LHCN-M2 (cell line): ENCODE measurements at regions not wholly inside any gene's neighbourhood (a gene's known extent, or its start where the extent isn't known, plus 50 kb on each side); places are given as distances from the start of the nearest gene placed in this dataset.
"Not testable (repeated sequence)": the region's sequence is repeated elsewhere in the genome, so short reads cannot be mapped to it uniquely, and the experiment has no call there.

Source experiments
- DNase-seq: peaks from one replicate; pipeline ENCODE4 v3.0.0-alpha.2; 2012; ENCODE audit warnings: low read depth

DNA sequence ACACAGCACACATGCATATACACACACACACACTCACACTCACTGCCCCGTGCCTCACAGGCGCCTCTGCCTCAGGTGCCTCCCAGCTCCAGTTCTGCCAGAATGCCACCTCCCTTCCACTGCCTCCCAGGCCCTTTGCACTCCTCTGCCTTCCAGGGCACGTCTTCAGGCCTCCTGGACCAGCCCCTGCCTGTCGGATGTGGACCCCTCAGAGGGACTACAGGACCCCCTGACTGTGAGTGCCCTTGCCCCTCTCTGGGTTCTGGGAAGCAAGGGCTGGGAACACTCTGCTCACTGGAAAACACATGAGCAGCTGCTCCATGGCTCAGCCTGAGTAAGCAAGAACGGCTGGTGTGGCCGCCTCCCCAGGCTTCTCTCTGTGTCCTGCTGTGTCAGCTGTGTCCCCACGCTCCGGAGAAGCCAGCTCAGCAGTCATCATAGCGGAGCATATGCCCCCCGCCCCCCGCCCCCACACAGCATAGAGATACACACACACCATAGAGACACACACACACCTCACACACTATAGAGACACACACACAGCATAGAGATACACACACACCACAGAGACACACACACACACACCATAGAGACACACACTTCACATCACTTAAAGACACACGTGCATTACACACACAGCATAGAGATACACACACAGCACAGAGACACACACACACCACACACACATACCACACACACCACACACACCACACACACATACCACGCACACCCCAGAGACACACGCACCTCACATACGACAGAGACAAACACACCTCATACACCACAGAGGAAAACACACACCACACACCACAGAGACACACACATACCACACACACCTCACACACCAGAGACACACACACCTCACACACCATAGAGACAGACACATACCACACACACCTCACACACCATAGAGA is 271.3 kb downstream of the CYRIA start:
- no peak for DNase-seq

DNA sequence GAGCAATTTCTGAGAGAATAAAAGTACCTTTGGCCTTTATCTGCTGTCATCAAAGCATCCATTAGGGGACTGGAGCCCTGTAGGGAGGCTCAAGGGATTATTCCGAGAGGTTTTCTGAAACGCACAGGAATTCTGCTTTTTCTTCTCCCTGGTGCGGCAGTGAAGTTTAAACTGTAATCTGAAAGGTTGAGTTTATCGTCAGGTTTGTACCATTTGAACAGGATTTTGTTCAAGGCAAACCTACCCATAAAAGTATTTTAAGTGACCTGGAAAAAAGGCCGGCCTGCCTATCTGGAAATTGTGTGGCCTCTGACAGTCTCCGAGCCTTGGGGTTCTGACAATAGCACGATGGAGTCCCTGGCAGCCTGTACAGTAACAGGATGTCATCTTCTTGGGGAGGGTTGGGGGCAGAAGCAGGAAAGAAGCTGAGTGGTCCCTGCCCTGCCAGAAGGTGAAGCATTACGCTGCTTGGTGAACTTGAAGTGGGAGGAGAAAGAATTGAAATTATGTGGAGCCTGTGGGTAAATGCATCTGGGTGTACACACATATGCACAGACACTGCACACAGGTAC is 272.0 kb downstream of the CYRIA start:
- no peak for DNase-seq

DNA sequence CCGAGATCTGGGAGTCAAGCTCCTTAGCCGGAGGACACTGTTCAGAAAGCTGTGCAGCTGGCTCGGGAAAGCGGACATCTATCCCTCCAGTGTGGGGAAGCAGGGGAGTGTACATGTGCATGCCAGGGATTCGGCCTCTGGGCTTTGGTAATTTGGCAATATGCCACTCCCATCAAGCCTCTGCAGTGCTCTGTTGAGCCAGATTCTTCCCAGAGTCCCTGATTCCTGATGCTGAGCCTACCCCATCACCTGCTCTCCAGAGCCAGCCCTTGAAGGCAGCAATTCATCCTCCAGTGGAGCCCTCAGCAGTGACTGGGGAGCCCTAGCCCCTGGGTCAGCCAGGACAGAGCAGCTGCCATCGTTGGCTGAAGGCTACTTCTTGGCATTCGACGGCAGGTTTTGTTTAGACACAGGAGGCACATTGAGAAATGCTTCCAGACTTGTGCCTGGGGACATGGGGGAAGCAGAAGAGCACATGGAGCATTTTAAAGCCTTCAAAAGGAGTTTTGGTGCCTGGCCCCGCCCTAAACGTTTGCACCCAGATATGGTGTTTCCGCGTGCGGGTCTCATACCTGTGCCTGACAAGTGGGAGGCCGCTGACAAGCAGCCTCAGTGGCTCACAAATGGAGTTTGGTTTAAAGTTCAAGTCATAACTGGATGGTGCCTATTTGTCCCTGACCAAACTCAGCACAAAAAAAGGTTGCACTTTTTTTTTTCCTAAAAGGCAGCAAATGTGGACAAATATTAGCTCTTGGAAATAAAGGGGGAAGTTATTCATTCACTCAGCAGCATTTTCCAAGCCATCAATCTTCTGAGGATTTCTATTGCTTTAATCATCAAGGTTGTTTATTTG is 272.8 kb downstream of the CYRIA start:
- DNase-seq: no peak

DNA sequence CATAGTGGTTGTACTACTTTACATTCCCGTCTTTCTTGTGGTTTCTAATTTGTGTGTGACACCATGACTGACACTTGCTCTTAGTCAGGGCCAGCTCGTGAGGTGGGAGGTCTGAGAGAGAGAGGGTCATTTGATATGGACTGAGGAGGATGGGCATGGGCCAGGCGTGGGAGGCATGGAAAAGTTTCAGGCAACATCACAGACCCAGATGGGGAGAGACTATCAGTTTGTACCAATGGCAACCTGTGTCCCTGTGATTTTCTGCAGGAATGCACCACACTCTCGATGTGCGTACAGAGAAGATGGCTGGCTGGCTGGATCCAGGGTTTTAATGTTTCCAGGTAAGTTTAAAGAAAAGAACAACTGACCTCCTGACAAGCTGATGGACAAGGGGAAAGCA is 273.6 kb downstream of the CYRIA start:
- no peak for DNase-seq

DNA sequence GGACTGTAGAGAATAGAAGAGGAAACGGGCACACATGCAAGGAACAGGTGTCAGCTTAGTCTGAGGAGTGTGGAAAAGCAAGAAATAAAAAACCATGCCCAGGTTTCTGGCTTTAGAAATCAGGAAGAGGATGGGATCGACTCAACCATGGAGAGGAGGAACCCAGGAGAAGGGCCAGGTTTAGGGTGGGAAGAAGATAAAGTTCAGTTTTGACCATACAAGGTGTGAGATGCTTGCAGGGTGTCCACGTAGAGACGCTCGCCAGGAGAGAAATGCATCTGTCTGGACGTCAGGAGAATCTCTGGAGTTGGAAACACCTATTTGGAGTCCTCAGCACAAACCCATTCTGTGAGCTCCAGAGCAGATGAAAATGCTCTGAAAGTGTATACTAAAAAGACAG is 275.1 kb downstream of the CYRIA start:
- DNase-seq: no peak

DNA sequence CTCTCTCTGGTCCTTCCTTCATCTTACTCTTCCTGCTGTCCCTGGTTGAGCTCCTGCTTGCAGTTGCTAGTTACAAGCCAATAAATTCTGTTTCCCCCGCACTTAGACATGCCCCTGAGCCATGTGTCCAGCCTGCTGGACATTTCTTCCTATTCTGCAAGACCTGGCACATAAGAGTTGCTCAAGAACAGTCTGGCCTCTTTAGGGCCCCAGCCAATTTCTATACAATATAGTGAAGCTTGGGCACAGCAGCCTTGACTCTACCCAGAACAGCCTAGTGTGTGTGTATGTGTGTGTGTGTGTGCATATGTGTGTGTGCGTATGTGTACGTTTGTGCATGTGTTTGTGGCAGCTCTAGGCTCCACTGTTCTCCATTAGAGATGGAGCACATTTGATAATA is 276.0 kb downstream of the CYRIA start:
- no peak for DNase-seq

DNA sequence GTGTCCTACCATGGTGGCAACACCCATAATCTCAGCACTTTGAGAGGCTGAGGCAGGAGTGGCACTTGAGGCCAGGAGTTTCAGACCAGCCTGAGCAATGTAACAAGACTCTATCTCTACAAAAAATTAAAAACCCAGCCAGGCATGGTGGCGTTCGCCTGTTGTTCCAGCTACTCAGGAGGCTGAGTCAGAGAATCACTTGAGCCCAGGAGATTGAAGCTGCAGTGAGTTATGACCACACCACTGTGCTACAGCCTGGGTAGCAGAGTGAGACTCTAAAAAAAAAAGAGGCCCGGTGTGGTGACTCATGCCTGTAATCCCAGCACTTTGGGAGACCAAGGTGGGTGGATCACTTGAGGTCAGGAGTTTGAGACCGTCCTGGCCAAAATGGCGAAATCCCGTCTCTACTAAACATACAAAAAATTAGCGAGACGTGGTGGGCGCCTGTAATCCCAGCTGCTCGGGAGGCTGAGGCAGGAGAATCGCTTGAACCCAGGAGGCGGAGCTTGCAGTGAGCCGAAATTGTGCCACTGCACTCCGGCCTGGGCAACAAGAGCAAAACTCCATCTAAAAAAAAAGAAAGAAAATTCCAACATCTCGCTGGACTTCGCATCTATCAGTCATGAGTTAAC is 277.3 kb downstream of the CYRIA start:
- DNase-seq: not testable (repeated sequence)

DNA sequence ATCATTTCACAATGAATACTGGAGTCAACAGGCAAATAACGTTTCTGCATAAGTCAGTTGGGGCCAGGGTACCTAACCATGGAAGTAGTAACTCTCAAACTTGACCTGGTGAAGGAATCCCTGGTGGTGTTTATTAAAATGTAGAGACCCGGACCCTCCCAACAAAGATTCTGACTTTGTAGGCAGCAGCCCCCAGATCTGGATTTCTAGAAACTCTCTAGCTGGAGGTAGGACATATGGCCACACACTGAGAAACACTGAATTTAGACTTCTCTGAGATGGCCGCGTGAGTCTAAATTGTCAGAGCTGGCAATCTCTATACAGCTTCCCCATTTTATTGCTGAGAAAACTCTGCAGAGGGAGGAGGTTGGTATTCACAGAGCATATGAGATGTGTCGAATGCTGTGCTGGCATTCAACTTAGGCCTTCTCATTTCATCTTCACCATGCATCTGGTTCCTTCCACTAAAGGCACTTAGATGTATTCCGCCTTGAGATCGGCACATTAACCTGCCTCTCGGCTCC is 278.1 kb downstream of the CYRIA start:
- no peak for DNase-seq

DNA sequence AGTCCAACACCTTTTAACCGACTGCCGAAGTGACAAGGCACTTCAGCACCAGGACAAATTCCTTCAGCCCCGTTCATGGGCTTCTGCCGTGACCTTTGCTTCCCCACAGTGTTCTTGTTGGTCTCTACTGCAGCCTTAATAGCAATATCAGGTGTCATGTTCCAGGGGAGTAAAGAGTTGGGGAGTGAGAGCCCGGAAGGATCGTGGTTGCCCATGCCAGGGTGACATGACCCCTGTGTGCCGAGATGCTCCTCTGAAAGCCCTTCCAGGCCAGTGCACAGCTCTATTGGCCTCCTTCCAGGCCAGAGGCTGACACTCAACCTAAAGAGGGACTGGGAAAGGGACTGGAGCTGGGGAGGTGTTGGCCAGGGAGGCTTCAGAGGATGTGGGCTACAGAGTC is 279.2 kb downstream of the CYRIA start:
- no peak for DNase-seq

DNA sequence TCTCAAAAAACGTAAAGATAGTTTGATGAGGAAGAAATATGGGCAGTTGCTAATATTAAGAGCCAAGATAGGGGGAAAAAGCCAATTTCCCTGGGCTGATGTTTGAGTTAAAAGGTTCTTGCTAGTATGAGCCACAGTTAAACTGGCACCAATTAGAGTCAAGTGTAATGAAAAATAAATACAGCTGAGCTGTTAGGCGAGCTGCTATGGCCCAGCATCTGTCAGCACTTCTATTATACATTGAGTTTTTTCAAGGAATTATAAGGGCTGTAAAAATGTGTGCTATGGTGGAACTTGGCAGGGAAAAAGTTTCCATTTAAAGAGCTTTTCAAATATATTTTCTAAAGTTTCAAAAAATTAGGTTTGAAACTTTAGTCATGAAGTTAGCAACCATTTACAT is 279.6 kb downstream of the CYRIA start:
- DNase-seq: no peak

DNA sequence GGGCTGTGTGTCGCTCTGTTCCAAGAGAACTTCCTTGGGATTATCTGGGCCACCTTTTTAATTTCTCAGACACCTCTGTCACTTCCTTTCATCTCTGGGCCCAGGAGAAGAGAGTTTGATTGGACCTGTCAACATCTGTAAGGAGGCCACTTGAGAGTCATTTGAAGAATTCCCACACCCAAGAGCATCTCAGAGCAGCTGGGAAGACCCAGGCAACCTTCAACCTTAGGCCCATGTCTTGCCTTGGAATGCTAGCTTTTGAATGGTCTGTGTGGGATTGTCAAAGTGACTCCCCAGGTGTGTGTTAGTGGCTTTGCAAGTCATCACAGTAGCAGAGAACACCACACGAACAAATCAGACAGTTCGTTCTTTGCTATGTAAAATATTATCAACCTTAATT is 280.3 kb downstream of the CYRIA start:
- DNase-seq: no peak

DNA sequence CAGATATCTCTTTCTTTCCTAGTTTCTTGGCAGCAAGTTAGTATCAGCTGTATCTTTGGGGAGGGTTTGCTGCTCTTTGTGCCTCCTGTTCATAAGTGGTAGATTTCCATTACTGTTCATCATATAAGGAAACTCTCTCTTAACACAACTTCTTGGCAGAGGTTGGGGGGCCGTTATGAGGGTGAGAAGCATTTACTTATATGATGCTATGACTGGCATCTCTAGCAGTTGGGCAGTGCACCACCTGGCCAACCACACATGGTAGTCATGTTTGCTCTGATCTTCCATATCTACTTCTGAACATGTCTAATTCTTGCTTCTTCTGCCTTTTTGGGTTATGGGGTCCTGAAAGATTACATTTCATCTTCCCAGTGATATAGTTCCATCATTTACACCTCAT is 282.2 kb downstream of the CYRIA start:
- DNase-seq: no peak

DNA sequence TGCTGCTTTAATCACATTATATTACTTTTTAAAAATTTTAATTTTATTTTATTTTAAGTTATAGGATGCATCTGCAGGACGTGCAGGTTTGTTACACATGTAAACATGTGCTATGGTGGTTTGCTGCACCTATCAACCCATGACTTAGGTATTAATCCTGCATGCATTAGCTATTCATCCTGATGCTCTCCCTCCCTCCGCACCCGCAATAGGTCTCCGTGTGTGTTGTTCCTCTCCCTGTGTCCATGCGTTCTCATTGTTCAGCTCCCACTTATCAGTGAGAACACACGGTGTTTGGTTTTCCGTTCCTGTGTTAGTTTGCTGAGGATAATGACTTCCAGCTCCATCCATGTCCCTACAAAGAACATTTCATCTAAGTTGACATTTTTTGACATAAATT is 283.2 kb downstream of the CYRIA start:
- DNase-seq: no peak

DNA sequence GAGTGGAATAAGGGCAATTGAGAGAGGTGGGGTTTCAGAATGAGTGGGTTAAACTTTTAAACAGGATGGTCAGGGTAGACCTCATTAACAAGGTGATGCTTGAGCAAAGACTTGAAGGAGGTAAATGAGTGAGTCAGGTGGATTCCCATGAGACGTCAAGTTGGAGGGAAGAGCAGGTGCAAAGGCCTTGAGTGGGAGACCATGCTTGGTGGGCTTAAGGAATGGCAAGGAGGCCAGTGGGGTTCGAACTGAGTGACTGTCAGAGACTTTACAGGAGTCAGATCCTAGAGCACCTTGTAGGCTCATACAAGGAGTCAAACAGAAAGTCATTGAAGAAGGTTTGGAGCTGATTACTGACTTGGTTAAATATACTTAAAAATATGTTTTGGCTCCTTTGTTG is 284.1 kb downstream of the CYRIA start:
- no peak for DNase-seq

DNA sequence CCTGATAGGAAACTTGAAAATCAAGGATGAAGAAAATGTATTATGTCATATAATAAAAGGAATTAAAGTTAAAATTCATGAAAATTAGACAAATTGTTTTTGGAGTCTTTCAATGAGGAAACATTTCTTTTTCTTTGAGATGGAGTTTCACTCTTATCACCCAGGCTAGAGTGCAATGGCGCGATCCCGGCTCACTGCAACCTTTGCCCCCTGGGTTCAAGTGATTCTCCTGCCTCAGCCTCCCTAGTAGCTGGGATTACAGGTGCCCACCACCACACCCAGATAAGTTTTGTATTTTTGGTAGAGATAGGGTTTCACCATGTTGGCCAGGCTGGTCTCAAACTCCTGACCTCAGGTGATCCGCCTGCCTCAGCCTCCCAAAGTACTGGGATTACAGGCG is 285.7 kb downstream of the CYRIA start:
- not testable (repeated sequence) for DNase-seq

DNA sequence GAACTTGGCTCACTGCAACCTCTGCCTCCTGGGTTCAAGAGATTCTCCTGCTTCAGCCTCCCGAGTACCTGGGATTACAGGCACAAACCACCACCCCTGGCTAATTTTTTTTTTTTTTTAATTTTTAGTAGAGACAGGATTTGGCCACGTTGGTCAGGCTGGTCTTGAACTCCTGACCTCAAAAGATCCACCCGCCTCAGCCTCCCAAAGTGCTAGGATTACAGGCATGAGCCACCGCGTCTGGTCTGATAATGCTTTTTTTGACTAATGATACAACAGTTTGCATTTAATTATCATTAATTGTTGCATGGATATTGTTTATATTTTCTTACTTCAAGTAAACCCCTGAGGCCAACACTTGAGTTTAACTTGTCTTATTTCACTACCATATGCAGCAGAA is 286.6 kb downstream of the CYRIA start:
- DNase-seq: not testable (repeated sequence)

DNA sequence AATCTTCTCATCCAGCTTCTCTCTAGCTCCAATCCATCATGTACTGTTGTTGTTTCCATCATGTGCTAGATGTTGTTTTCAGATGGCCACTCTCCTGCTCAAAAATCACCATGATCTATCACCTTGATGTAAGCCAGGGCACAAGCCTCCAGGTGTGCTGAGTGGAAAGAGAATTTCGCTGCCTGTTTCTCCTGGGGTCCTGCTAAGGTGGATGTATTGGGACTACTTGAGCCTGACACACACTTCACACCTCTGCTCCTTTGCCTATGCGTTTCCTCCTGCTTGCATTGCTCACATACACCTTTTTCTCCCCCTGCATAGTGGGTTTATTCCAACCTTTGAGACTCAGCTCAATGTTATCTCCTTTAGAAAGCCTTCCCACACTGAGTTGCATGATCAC is 287.6 kb downstream of the CYRIA start:
- DNase-seq: no peak

DNA sequence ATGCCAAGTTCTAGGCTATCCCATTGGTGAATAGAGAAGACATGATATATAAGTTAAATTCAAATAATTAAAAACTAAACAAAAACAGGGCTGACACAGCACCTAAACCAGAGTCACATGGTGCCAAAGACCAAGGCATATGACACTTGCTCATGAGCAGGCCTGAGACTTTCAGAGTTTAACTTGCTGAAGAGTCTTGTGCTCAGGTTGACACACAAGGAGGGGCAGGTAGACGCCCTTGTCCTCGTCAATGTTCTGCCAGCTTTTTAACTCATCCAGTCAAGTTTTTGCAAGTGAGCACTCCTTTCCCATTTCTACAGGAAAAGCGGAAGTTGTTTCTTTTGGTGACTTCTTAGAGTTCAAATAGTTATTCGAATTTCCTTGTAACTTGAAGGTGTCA is 289.7 kb downstream of the CYRIA start:
- DNase-seq: no peak

DNA sequence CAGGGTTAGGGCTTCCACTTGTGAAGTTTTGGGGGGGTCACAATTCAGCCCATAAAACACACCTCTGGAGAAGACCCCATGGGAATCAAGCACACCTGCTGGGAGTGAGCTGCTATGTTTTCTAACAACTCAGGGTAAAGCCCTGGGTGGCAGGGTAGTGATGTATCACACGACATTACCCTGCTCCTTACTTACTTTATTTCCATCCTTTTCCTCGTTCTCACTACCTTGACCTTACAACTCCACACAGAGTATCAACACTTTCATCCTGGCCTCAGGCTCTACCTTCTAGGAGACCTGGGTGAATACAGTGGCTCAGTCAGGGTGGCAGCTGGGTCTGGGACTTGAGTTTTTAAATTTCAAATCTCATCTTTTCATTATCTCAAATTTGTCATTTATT is 290.3 kb downstream of the CYRIA start:
- DNase-seq: no peak

DNA sequence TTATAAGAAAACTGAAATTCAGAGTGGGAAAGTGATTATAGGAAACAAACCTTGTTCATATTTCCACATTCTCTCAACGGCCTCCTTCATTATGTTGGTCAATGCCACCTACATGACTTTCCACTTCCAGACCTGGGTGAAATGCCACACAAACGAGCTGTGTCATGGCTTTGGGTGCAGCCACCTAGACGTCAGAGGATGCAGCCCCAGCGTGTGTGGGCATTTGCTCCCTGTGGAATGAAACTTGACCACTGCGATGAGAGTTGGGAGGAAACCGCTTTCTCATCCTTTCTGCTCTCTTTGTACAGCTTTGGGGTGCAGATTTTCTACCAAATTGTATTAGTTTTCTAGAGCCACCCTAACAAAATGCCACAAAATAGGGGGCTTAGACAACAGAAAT is 291.0 kb downstream of the CYRIA start:
- no peak for DNase-seq

DNA sequence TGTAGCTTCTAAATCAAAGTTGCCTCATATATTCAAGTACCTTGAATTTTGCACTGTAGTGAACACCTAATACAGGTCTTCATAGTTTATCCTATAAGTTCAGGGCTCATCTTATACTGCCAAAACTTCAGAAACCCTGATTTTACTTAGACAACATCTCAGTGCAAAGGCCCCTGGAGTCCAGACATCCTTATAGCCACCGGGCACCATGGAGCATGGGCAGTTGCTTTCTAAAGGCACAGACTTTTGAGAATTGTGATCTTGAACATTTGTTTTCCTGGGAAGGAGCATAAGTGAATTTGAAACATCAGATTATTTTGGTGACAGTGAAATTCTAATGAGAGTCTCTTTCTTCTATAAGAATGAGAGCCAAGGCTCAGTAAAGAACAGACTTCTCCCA is 292.3 kb downstream of the CYRIA start:
- no peak for DNase-seq

DNA sequence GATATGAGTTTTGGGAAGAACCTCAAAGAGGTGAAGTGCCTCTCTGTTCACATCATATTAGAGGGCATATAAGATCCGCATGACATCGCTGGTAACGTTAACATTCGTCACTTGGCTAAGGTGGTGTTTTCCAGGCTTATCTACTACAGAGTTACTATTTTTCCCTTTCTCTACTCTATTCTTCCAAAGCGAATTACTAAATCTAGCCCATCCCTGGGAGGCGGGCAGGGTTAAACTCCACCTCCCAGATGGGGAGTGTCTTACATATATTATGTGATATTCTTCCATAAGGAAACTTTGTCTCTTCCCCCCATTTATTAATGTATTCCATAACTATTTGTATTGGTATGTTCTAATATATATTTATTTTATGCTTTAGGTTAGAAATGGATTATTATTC is 293.9 kb downstream of the CYRIA start:
- no peak for DNase-seq
